ENCODE measurements at regions not wholly inside any gene's neighbourhood (a gene's known extent, or its start where the extent isn't known, plus 50 kb on each side); places are given as distances from the start of the nearest gene placed in this dataset.
"Not testable (repeated sequence)": the region's sequence is repeated elsewhere in the genome, so short reads cannot be mapped to it uniquely, and the experiment has no call there.

GRCh38 chr21:15669247-15669646, 60.5 kb upstream of the USP25 start:
- no peak for DNase-seq (ENCODE audit: low read depth)

GRCh38 chr21:15671188-15671587, 58.6 kb upstream of the USP25 start:
- no peak for DNase-seq (ENCODE audit: low read depth)

- not testable (repeated sequence) for DNase-seq (ENCODE audit: low read depth)
Observed at GRCh38 chr21:15672578-15672977, 57.2 kb upstream of the USP25 start.

GRCh38 chr21:15676935-15677334, 52.8 kb upstream of the USP25 start:
- DNase-seq (ENCODE audit: low read depth) = no peak

- no peak for DNase-seq (ENCODE audit: low read depth)
Observed at GRCh38 chr21:15679630-15680029, 50.2 kb upstream of the USP25 start.

All from RPMI7951 (cell line).